GM23338 (cell line): ENCODE measurements at regions not wholly inside any gene's neighbourhood (a gene's known extent, or its start where the extent isn't known, plus 50 kb on each side); places are given as distances from the start of the nearest gene placed in this dataset.

ENCODE experiments used
- ATAC-seq: fragments of 200-7000 bp; cut with Tn5 transposase; 3 replicates; pipeline ENCODE4 v1.9.1; 2020
- DNase-seq: peaks from one replicate; pipeline ENCODE4 v3.0.0-alpha.2; 2015; ENCODE audit warnings: low spot score
- H2AFZ ChIP-seq: fragments of 200-600 bp; sonication (generic); 2 replicates; pipeline ENCODE4 v1.8.0; 2016; ENCODE audit warnings: antibody characterized with exemption, mild to moderate bottlenecking, moderate library complexity
- H3F3A ChIP-seq: fragments of 200-600 bp; sonication (generic); replicated peaks from 2 replicates; pipeline ENCODE4 v1.8.0; 2017; ENCODE audit warnings: antibody characterized with exemption, mixed run types, low read depth
- H3K27ac ChIP-seq: fragments of 200-600 bp; sonication (generic); 2 replicates; pipeline ENCODE4 v1.6.1; 2016; ENCODE audit warnings: low read depth
- H3K27me3 ChIP-seq: fragments of 200-600 bp; sonication (generic); 2 replicates; pipeline ENCODE4 v1.8.0; 2016; ENCODE audit warnings: mild to moderate bottlenecking, mixed run types, moderate library complexity; ENCODE audit not compliant: insufficient read depth
- H3K36me3 ChIP-seq: fragments of 200-600 bp; sonication (generic); 2 replicates; pipeline ENCODE4 v1.8.0; 2016; ENCODE audit warnings: mild to moderate bottlenecking; ENCODE audit not compliant: insufficient read depth
- H3K4me1 ChIP-seq: fragments of 200-600 bp; sonication (generic); 2 replicates; pipeline ENCODE4 v1.8.0; 2016; ENCODE audit warnings: mild to moderate bottlenecking, moderate library complexity; ENCODE audit not compliant: insufficient read depth
- H3K4me2 ChIP-seq: fragments of 200-600 bp; sonication (generic); 2 replicates; pipeline ENCODE4 v1.7.1; 2017; ENCODE audit warnings: mixed run types
- H3K4me3 ChIP-seq: fragments of 200-600 bp; sonication (generic); 2 replicates; pipeline ENCODE4 v1.6.1; 2016; ENCODE audit warnings: mixed run types
- H3K79me2 ChIP-seq: fragments of 200-600 bp; sonication (generic); replicated peaks from 2 replicates; pipeline ENCODE4 v1.8.0; 2017; ENCODE audit warnings: mild to moderate bottlenecking; ENCODE audit not compliant: insufficient read depth
- H3K9me2 ChIP-seq: fragments of 200-600 bp; sonication (generic); 2 replicates; pipeline ENCODE4 v1.8.0; 2017; ENCODE audit not compliant: insufficient read depth
- H4K20me1 ChIP-seq: fragments of 200-600 bp; sonication (generic); replicated peaks from 2 replicates; pipeline ENCODE4 v1.8.0; 2017; ENCODE audit warnings: mild to moderate bottlenecking; ENCODE audit not compliant: insufficient read depth
- H3K27ac Mint-ChIP-seq: 2 replicates; pipeline ENCODE4 v1.8.0; 2020; ENCODE audit warnings: inconsistent platforms, mild to moderate bottlenecking, moderate library complexity, mixed read lengths
- H3K27me3 Mint-ChIP-seq: 3 replicates; pipeline ENCODE4 v1.8.0; 2022; ENCODE audit warnings: low read depth, mild to moderate bottlenecking, moderate library complexity, mixed read lengths, inconsistent platforms; ENCODE audit not compliant: insufficient read depth, poor library complexity
- H3K36me3 Mint-ChIP-seq: 3 replicates; pipeline ENCODE4 v1.8.0; 2021; ENCODE audit warnings: low read depth, mild to moderate bottlenecking, inconsistent platforms, moderate library complexity, mixed read lengths
- H3K4me1 Mint-ChIP-seq: 3 replicates; pipeline ENCODE4 v1.8.0; 2020; ENCODE audit warnings: mild to moderate bottlenecking, inconsistent platforms, mixed read lengths
- H3K4me3 Mint-ChIP-seq: 3 replicates; pipeline ENCODE4 v1.8.0; 2021; ENCODE audit warnings: moderate library complexity, mild to moderate bottlenecking, inconsistent platforms, mixed read lengths
- H3K9me3 Mint-ChIP-seq: 3 replicates; pipeline ENCODE4 v1.8.0; 2020; ENCODE audit warnings: moderate library complexity, mild to moderate bottlenecking, inconsistent platforms, mixed read lengths
- REST ChIP-seq: IDR thresholded peaks from one replicate; pipeline ENCODE4 v1.6.1; 2018; ENCODE audit warnings: antibody characterized with exemption; ENCODE audit not compliant: unreplicated experiment
- ZNF462 ChIP-seq: fragments of 250-450 bp; sonication (Bioruptor Pico); IDR thresholded peaks from 2 replicates; pipeline ENCODE4 v1.5.0; 2020; ENCODE audit warnings: mild to moderate bottlenecking, moderate library complexity

- Histone ChIP-seq H2AFZ (no peak overlapping the region), H3K27me3 (no peaks in the 10 kb centered on the region), H3K4me2 (peak overlapping the region; percentile 11; the same call in 1 of the 2 replicates), H3K27ac (no peak overlapping the region), H3K4me1 (peaks cover 14% of the 10 kb centered on the region), H4K20me1 (no peaks in the 10 kb centered on the region), H3K4me3 (no peak overlapping the region), H3F3A (no peaks in the 10 kb centered on the region), H3K36me3 (no peaks in the 10 kb centered on the region), H3K9me2 (peaks cover 7% of the 10 kb centered on the region), H3K79me2 (no peaks in the 10 kb centered on the region)
- H3K36me3 Mint-ChIP-seq = no peaks in the 10 kb centered on the region
- no peak overlapping the region for H3K27ac Mint-ChIP-seq
- TF ChIP-seq REST (no peak), ZNF462 (peak; percentile 91)
- no peaks in the 10 kb centered on the region for H3K9me3 Mint-ChIP-seq
- no peak overlapping the region for H3K4me3 Mint-ChIP-seq
- peaks cover 23% of the 10 kb centered on the region for H3K4me1 Mint-ChIP-seq
- ATAC-seq = peak; percentile 66
- peak; percentile 32 for DNase-seq
- H3K27me3 Mint-ChIP-seq = no peaks in the 10 kb centered on the region
These were observed 84.0 kb upstream of the CTSC start for GRCh38 chr11:88421530-88421929.
